H1 (cell line): ENCODE measurements at regions not wholly inside any gene's neighbourhood (a gene's known extent, or its start where the extent isn't known, plus 50 kb on each side); places are given as distances from the start of the nearest gene placed in this dataset.

Source experiments
- CTCF ChIA-PET: fragments of 300-600 bp; sonication (Branson Sonifier 250); formaldehyde crosslinking; loops from one replicate; lab custom pipeline; 2021; ENCODE audit not compliant: partially characterized antibody; lab: Charles Lee
- POLR2A ChIA-PET: fragments of 300-600 bp; sonication (Branson Sonifier 250); formaldehyde crosslinking; loops from one replicate; lab custom pipeline; 2021; ENCODE audit warnings: inconsistent platforms; ENCODE audit not compliant: partially characterized antibody; lab: Charles Lee
- DNase-seq, 2 experiments: peaks; one replicate each; pipeline versions ENCODE4 v3.0.0 to v3.0.0-alpha.2; 2010 to 2022; ENCODE audit warnings: low spot score in 2 of 2, low read depth in 1 of 2, mixed read lengths in 1 of 2
- FAIRE-seq: peaks from 2 replicates; lab custom pipeline; 2011; peaks lifted over from hg19 to GRCh38; lab: Jason Lieb, UNC
- H2AFZ ChIP-seq: 2 replicates; pipeline ENCODE4 v1.8.1; 2012; ENCODE audit warnings: low read length, inconsistent platforms
- H2AK5ac ChIP-seq: 2 replicates; pipeline ENCODE4 v1.6.1; 2013; ENCODE audit warnings: low read depth, low read length
- H2BK120ac ChIP-seq: replicated peaks from 2 replicates; pipeline ENCODE3; 2013; ENCODE audit warnings: low read depth, low read length, inconsistent platforms
- H2BK12ac ChIP-seq: 2 replicates; pipeline ENCODE4 v1.6.1; 2013; ENCODE audit warnings: low read depth, low read length
- H2BK15ac ChIP-seq: 2 replicates; pipeline ENCODE4 v1.6.1; 2013; ENCODE audit warnings: low read length
- H2BK20ac ChIP-seq: 2 replicates; pipeline ENCODE4 v1.6.1; 2013; ENCODE audit warnings: low read length
- H2BK5ac ChIP-seq: 2 replicates; pipeline ENCODE4 v1.6.1; 2013; ENCODE audit warnings: low read depth, low read length
- H3K14ac ChIP-seq: 2 replicates; pipeline ENCODE4 v1.6.1; 2013; ENCODE audit warnings: inconsistent platforms; ENCODE audit not compliant: insufficient read length
- H3K18ac ChIP-seq: 2 replicates; pipeline ENCODE4 v1.6.1; 2013; ENCODE audit warnings: low read length; ENCODE audit errors: extremely low read depth
- H3K23ac ChIP-seq: 2 replicates; pipeline ENCODE4 v1.6.1; 2013; ENCODE audit warnings: inconsistent platforms; ENCODE audit not compliant: insufficient read length
- H3K23me2 ChIP-seq: 2 replicates; pipeline ENCODE4 v1.6.1; 2013; ENCODE audit warnings: low read depth, low read length
- H3K27ac ChIP-seq: 2 replicates; pipeline ENCODE4 v1.6.1; 2011; ENCODE audit warnings: low read depth, low read length, inconsistent platforms
- H3K27me3 ChIP-seq, 4 experiments: replicated peaks in 1 of 4; 1 replicate in 1 of 4; 2 replicates in 3 of 4; pipeline versions ENCODE4 v1.6.1 to v1.8.1; 2011 to 2013; ENCODE audit warnings: low read length in 3 of 4, mild to moderate bottlenecking in 3 of 4, inconsistent platforms in 2 of 4, mixed read lengths in 2 of 4, moderate library complexity in 1 of 4; ENCODE audit not compliant: control insufficient read depth in 3 of 4, insufficient read depth in 3 of 4; ENCODE audit errors: extremely low read depth in 1 of 4
- H3K36me3 ChIP-seq, 4 experiments: 2 replicates each; pipeline versions ENCODE4 v1.6.1 to v1.8.1; 2011 to 2013; ENCODE audit warnings: mild to moderate bottlenecking in 4 of 4, low read length in 3 of 4, moderate library complexity in 2 of 4, control low read depth in 1 of 4, inconsistent platforms in 1 of 4; ENCODE audit not compliant: insufficient read depth in 4 of 4, control insufficient read depth in 2 of 4
- H3K4ac ChIP-seq: replicated peaks from 2 replicates; pipeline ENCODE3; 2013; ENCODE audit warnings: low read length, low read depth, mixed read lengths, inconsistent platforms; ENCODE audit not compliant: insufficient read length
- H3K4me1 ChIP-seq, 4 experiments: replicated peaks in 1 of 4; 1 replicate in 1 of 4; 2 replicates in 3 of 4; pipeline versions ENCODE4 v1.6.1 to v1.8.1; 2011 to 2013; ENCODE audit warnings: low read length in 3 of 4, inconsistent platforms in 2 of 4, mixed read lengths in 1 of 4; ENCODE audit not compliant: insufficient read depth in 4 of 4, control insufficient read depth in 3 of 4
- H3K4me2 ChIP-seq, 2 experiments: 2 replicates each; pipeline versions ENCODE4 v1.6.1 to v1.8.1; 2011 to 2013; ENCODE audit warnings: low read depth in 2 of 2, low read length in 2 of 2, control low read depth in 1 of 2, inconsistent platforms in 1 of 2, mild to moderate bottlenecking in 1 of 2; ENCODE audit not compliant: insufficient read depth in 1 of 2
- H3K4me3 ChIP-seq, 4 experiments: fragments of 200-600, 300-600 bp in 1 of 4; sonication (generic), shearing (Covaris generic), sonication (Bioruptor Twin) in 1 of 4; 2 replicates each; pipeline versions ENCODE4 v1.5.1 to v1.8.1; 2011 to 2016; ENCODE audit warnings: low read length in 4 of 4, low read depth in 3 of 4, control low read depth in 2 of 4, inconsistent platforms in 2 of 4, mild to moderate bottlenecking in 2 of 4, mixed read lengths in 1 of 4, moderate library complexity in 1 of 4; ENCODE audit not compliant: insufficient read depth in 2 of 4; ENCODE audit errors: extremely low read depth in 1 of 4
- H3K56ac ChIP-seq: replicated peaks from 2 replicates; pipeline ENCODE3; 2013; ENCODE audit warnings: low read depth, mild to moderate bottlenecking, mixed read lengths, low read length, inconsistent platforms; ENCODE audit not compliant: insufficient read length
- H3K79me1 ChIP-seq: 2 replicates; pipeline ENCODE4 v1.6.1; 2013; ENCODE audit warnings: low read depth, low read length, control low read depth
- H3K79me2 ChIP-seq, 2 experiments: 2 replicates each; pipeline versions ENCODE4 v1.6.1 to v1.8.1; 2012 to 2013; ENCODE audit warnings: low read length in 2 of 2, mild to moderate bottlenecking in 2 of 2, inconsistent platforms in 1 of 2; ENCODE audit not compliant: insufficient read depth in 2 of 2, control insufficient read depth in 1 of 2
- H3K9ac ChIP-seq, 4 experiments: replicated peaks in 1 of 4; 1 replicate in 1 of 4; 2 replicates in 3 of 4; pipeline versions ENCODE4 v1.6.1 to v1.8.1; 2011 to 2013; ENCODE audit warnings: low read depth in 3 of 4, low read length in 3 of 4, control low read depth in 2 of 4, mild to moderate bottlenecking in 2 of 4, moderate library complexity in 2 of 4, inconsistent platforms in 1 of 4; ENCODE audit errors: extremely low read depth in 1 of 4
- H3K9me3 ChIP-seq, 2 experiments: 2 replicates each; pipeline versions ENCODE4 v1.6.1 to v1.8.1; 2012 to 2013; ENCODE audit warnings: mild to moderate bottlenecking in 2 of 2, moderate library complexity in 2 of 2, control low read depth in 1 of 2, inconsistent platforms in 1 of 2, low read depth in 1 of 2, low read length in 1 of 2, mixed read lengths in 1 of 2; ENCODE audit not compliant: insufficient read depth in 2 of 2
- H4K20me1 ChIP-seq, 2 experiments: replicated peaks in 1 of 2; 2 replicates each; pipeline versions ENCODE3 to v1.8.1; 2011 to 2013; ENCODE audit warnings: inconsistent platforms in 2 of 2, low read length in 2 of 2, mild to moderate bottlenecking in 1 of 2; ENCODE audit not compliant: insufficient read depth in 2 of 2, control insufficient read depth in 1 of 2
- H4K5ac ChIP-seq: 2 replicates; pipeline ENCODE4 v1.6.1; 2013; ENCODE audit warnings: low read length, low read depth, mixed read lengths, inconsistent platforms; ENCODE audit not compliant: insufficient read length
- H4K8ac ChIP-seq: 2 replicates; pipeline ENCODE4 v1.8.0; 2013; ENCODE audit warnings: mild to moderate bottlenecking, moderate library complexity, low read length, inconsistent platforms; ENCODE audit not compliant: insufficient read depth; ENCODE audit errors: extremely low read depth
- H4K91ac ChIP-seq: replicated peaks from 2 replicates; pipeline ENCODE3; 2013; ENCODE audit warnings: low read length, mixed read lengths, inconsistent platforms; ENCODE audit not compliant: insufficient read length
- ASH2L ChIP-seq: fragments of 200-600, 300-600 bp; sonication (generic); IDR thresholded peaks from one replicate; pipeline ENCODE4 v1.7.1; 2017; ENCODE audit warnings: low read length
- BRCA1 ChIP-seq: IDR thresholded peaks from 2 replicates; pipeline ENCODE4 v1.6.1; 2012; ENCODE audit warnings: low read depth, low read length, improper control_type of control experiment
- CTBP2 ChIP-seq: IDR thresholded peaks from 2 replicates; pipeline ENCODE4 v1.7.0; 2011; ENCODE audit warnings: borderline replicate concordance, mild to moderate bottlenecking, moderate library complexity, mixed read lengths, low read length; ENCODE audit not compliant: insufficient read depth, insufficient read length
- HDAC6 ChIP-seq: IDR thresholded peaks from one replicate; pipeline ENCODE4 v1.7.1; 2012; ENCODE audit warnings: low read depth, mild to moderate bottlenecking, inconsistent platforms, low read length, moderate library complexity
- MAFK ChIP-seq: IDR thresholded peaks from 2 replicates; pipeline ENCODE4 v1.6.1; 2012; ENCODE audit warnings: low read depth, mild to moderate bottlenecking, improper control_type of control experiment, low read length
- SAP30 ChIP-seq: fragments of 300-600 bp; sonication (generic); IDR thresholded peaks from 2 replicates; pipeline ENCODE4 v1.7.1; 2012; ENCODE audit warnings: low read length, moderate library complexity, mild to moderate bottlenecking, inconsistent platforms; ENCODE audit not compliant: insufficient read depth, insufficient replicate concordance
- SRF ChIP-seq: IDR thresholded peaks from 2 replicates; pipeline ENCODE4 v1.6.1; 2011; ENCODE audit warnings: mild to moderate bottlenecking, low read depth, low read length, moderate library complexity
- TAF1 ChIP-seq: IDR thresholded peaks from 2 replicates; pipeline ENCODE4 v1.6.1; 2011; ENCODE audit warnings: mild to moderate bottlenecking, low read depth, low read length
- WGBS, 2 experiments: shearing (Covaris generic) in 1 of 2; methylation state at CpG; one replicate each; pipeline versions ENCODE4 v1.1.6 to v1.1.7; 2013 to 2015; ENCODE audit warnings: low lambda C conversion rate in 2 of 2, mixed read lengths in 2 of 2, inconsistent platforms in 1 of 2, low coverage in 1 of 2, missing lambda C conversion rate in 1 of 2; ENCODE audit not compliant: insufficient replicate concordance in 2 of 2, insufficient coverage in 1 of 2, insufficient read length in 1 of 2; ENCODE audit errors: extremely low coverage in 1 of 2, missing lambda C conversion rate in 1 of 2; 5-methylcytosine and 5-hydroxymethylcytosine counted together

DNA sequence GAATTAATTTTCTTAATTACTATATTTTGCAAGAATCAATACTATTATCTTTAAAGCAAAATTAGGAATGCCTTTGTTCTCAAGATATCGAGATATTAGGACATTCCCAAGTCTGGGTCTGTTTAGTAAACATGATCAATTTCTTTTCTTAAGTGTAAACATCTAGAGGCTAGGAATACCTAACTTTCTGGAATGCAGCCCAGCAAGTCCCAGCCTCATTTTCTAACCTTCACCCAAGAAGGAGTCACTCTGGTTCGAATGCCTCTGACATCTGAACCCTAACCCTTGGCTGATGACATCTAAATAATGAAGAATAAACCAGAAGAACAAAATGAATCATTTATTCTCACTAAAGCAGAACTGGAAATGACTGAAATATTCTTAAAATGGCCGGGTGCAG lies 297.5 kb upstream of the IRX3 start:
- CTCF ChIA-PET, result no interaction called here
- no peak for TF ChIP-seq HDAC6
- no peak for TF ChIP-seq SRF
- no peak for TF ChIP-seq MAFK
- TF ChIP-seq BRCA1, result no peak
- TF ChIP-seq TAF1, result no peak
- TF ChIP-seq ASH2L, result no peak
- TF ChIP-seq CTBP2, result no peak
- TF ChIP-seq SAP30, result no peak
- TF ChIP-seq, all 59 proteins: peak for 0

More for the DNA sequence above, 297.5 kb upstream of the IRX3 start:
- Histone ChIP-seq H3K23ac (no peak overlapping the region), H3K27me3 (peaks cover 0 to 6% (median 1%) of the 10 kb centered on the region in 4 experiments; a peak in 4 of 7 replicates), H2AK5ac (no peak overlapping the region), H2BK15ac (no peak overlapping the region), H2BK5ac (no peak overlapping the region), H4K91ac (no peak overlapping the region), H3K36me3 (no peaks in the 10 kb centered on the region), H2BK120ac (no peak overlapping the region), H4K8ac (no peak overlapping the region), H3K14ac (no peak overlapping the region), H3K9ac (no peak overlapping the region), H3K23me2 (no peaks in the 10 kb centered on the region), H3K79me2 (no peaks in the 10 kb centered on the region), H3K4me2 (no peak overlapping the region), H3K4me3 (no peak overlapping the region), H4K5ac (no peak overlapping the region), H3K4me1 (peaks cover 4 to 19% (median 14%) of the 10 kb centered on the region in 4 experiments), H2BK12ac (no peak overlapping the region), H3K18ac (no peak overlapping the region), H4K20me1 (no peaks in the 10 kb centered on the region), H2AFZ (no peak overlapping the region), H3K56ac (no peak overlapping the region), H3K79me1 (no peaks in the 10 kb centered on the region), H2BK20ac (no peak overlapping the region), H3K27ac (no peak overlapping the region), H3K4ac (no peak overlapping the region), H3K9me3 (no peaks in the 10 kb centered on the region)
- WGBS, 2 experiments, result 94% methylated on average over 3 of the region's 3 CpGs; no CpG with 5 or more reads in 1 of the 2 experiments
- POLR2A ChIA-PET, result interaction anchor here (2.0 kb wide), 1 partner anchor 11 kb away, joined by 6 read pairs; no protein-coding TSS in a partner anchor
- DNase-seq (no peak), FAIRE-seq (no peak)
